Memory B cell (primary cell): ENCODE measurements at regions not wholly inside any gene's neighbourhood (a gene's known extent, or its start where the extent isn't known, plus 50 kb on each side); places are given as distances from the start of the nearest gene placed in this dataset.

Source experiments
- ATAC-seq: fragments of 150-1000 bp; cut with Tn5 transposase; 2 replicates; pipeline ENCODE4 v1.10.0; 2021; ENCODE audit warnings: low read depth, mild to moderate bottlenecking, moderate library complexity
- DNase-seq, 2 donors: peaks; one replicate each; pipeline ENCODE4 v3.0.0; 2022; ENCODE audit warnings: low spot score in 2 of 2
- H3K27ac Mint-ChIP-seq: one replicate; pipeline ENCODE4 v1.8.0; 2022; ENCODE audit warnings: mild to moderate bottlenecking, moderate library complexity, mixed read lengths
- H3K27me3 Mint-ChIP-seq: one replicate; pipeline ENCODE4 v1.8.0; 2022; ENCODE audit warnings: mixed read lengths
- H3K36me3 Mint-ChIP-seq: one replicate; pipeline ENCODE4 v1.8.0; 2022; ENCODE audit warnings: mild to moderate bottlenecking, mixed read lengths
- H3K4me1 Mint-ChIP-seq: one replicate; pipeline ENCODE4 v1.8.0; 2022; ENCODE audit warnings: mixed read lengths
- H3K4me3 Mint-ChIP-seq: one replicate; pipeline ENCODE4 v1.8.0; 2022; ENCODE audit warnings: mild to moderate bottlenecking, moderate library complexity, mixed read lengths
- H3K9me3 Mint-ChIP-seq: one replicate; pipeline ENCODE4 v1.8.0; 2022; ENCODE audit warnings: mixed read lengths

DNA sequence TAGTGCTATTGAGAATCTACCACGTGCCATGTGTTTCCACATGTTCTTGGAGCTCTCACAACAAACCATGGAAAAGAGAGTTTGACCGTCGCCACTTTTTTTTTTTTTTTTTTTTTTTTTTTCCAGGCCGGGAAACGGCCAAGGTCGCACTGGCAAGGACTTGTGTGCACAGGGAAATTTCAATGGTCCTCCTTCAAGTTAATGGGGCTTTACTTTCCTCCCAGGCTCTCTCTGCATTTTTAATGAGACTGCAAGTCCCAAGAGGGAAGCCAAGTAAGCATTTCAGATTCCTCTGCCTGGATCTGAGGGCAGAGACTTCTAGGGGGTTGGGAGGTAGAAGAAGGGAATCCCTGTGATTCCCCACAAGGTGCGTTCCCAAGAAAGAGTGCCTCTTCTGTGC, 94.7 kb upstream of the MPHOSPH6 start:
- Mint-ChIP-seq H3K36me3 (no peaks in the 10 kb centered on the region), H3K4me1 (peaks cover 2% of the 10 kb centered on the region), H3K27ac (no peak overlapping the region), H3K27me3 (peaks cover 2% of the 10 kb centered on the region), H3K4me3 (no peak overlapping the region), H3K9me3 (peaks cover 10% of the 10 kb centered on the region)
- ATAC-seq = no peak
- no peak for DNase-seq

DNA sequence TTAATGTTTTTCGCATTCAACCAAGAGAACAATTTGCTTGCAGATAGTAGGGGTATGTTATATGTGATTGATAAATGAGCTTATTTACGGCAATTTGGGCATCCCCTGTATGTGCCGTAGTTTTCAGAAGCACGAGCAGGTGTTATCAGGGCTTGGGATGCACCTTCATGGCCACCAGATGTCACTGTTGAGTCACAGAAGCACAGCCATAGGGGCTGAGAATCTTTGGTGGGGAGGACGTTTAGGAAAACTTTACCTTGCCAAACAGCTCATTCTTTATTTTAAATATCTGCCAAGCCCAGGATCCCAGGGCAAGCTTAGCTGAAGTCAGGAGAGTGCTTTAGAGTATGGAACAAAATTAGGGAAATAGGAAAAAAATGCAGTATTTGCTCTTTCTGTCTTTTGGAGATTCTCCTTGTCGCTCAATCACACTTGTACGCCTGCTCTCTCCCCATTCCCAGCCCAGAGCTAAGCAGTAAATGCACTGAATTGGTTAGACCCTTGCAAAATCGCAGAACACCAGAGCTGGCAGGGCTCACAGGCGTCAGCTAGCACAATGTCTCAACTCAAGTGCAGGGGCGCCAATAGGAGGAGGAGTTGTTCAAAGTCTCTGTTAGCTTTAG, 93.6 kb upstream of the MPHOSPH6 start:
- peak; percentile 68 for ATAC-seq
- no peak overlapping the region for H3K4me3 Mint-ChIP-seq
- H3K27ac Mint-ChIP-seq = no peak overlapping the region
- H3K9me3 Mint-ChIP-seq = peaks cover 11% of the 10 kb centered on the region
- peaks cover 2% of the 10 kb centered on the region for H3K27me3 Mint-ChIP-seq
- peak; percentile 46 to 56 for DNase-seq
- H3K4me1 Mint-ChIP-seq = peaks cover 2% of the 10 kb centered on the region
- H3K36me3 Mint-ChIP-seq = no peaks in the 10 kb centered on the region

DNA sequence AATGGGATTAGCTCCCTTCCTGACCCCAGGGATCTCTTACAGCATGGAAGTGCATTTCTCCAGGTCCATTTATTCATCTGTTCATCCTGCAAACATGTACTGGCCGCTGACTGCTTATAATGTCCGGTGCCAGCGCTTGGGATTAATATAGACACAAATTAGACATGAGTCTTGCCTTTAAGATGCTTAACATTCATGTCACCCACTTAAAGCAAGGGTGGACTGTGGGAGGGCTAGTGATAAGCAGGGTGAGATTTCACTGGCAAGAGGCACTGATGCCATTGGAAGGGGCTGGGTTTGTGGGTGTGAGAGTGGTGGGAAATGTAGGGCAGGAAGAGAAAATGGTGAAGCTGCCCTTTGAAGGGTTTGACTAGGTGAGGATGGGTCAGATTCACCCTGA, 92.2 kb upstream of the MPHOSPH6 start:
- ATAC-seq = no peak
- Mint-ChIP-seq H3K27ac (no peak overlapping the region), H3K27me3 (peaks cover 5% of the 10 kb centered on the region), H3K36me3 (no peaks in the 10 kb centered on the region), H3K9me3 (peaks cover 7% of the 10 kb centered on the region), H3K4me1 (no peaks in the 10 kb centered on the region), H3K4me3 (no peak overlapping the region)
- DNase-seq = no peak

DNA sequence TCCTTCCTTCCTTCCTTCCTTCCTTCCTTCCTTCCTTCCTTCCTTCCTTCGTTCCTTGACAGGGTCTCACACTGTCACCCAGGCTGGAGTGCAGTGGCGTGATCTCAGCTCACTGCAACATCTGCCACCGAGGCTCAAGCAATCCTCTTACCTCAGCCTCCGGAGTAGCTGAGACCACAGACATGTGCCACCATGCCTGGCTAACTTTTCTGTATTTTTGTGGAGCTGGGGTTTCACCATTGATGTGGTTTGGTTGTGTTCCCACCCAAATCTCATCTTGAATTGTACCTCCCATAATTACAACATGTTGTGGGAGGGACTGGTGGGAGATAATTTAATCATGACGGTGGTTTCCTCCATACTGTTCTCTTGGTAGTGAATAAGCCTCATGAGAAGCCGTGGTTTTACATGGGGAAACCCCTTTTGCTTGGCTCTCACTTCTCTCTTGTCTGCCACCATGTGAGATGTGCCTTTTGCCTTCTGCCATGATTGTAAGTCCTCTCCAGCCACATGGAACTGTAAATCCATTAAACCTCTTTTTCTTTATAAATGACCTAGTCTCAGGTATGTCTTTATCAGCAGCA, 90.3 kb upstream of the MPHOSPH6 start:
- H3K4me1 Mint-ChIP-seq = no peaks in the 10 kb centered on the region
- ATAC-seq (no peak), DNase-seq (no peak)
- H3K9me3 Mint-ChIP-seq = peaks cover 7% of the 10 kb centered on the region
- peaks cover 7% of the 10 kb centered on the region for H3K27me3 Mint-ChIP-seq
- H3K4me3 Mint-ChIP-seq = no peak overlapping the region
- H3K36me3 Mint-ChIP-seq = no peaks in the 10 kb centered on the region
- H3K27ac Mint-ChIP-seq = peak overlapping the region; percentile 62

DNA sequence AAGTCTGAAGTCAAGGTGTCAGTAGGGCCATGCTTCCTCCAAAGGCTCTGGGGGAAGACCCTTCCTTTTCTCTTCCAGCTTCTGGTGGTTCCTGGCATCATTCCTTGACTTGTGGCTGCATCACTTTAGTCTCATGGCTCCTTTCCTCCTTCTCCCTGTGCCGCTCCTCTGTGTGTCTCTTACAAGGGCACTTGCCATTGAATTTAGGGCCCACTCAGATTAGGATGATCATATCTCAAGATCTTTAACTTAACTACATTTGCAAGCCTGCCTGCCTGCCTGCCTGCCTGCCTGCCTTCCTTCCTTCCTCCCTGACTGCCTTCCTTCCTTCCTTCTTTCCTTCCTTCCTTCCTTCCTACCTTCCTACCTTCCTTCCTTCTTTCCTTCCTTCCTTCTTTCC, 89.7 kb upstream of the MPHOSPH6 start:
- peaks cover 8% of the 10 kb centered on the region for H3K27me3 Mint-ChIP-seq
- DNase-seq (no peak), ATAC-seq (no peak)
- no peak overlapping the region for H3K4me3 Mint-ChIP-seq
- no peaks in the 10 kb centered on the region for H3K36me3 Mint-ChIP-seq
- peak overlapping the region; percentile 62 for H3K27ac Mint-ChIP-seq
- H3K4me1 Mint-ChIP-seq = no peaks in the 10 kb centered on the region
- peaks cover 7% of the 10 kb centered on the region for H3K9me3 Mint-ChIP-seq

DNA sequence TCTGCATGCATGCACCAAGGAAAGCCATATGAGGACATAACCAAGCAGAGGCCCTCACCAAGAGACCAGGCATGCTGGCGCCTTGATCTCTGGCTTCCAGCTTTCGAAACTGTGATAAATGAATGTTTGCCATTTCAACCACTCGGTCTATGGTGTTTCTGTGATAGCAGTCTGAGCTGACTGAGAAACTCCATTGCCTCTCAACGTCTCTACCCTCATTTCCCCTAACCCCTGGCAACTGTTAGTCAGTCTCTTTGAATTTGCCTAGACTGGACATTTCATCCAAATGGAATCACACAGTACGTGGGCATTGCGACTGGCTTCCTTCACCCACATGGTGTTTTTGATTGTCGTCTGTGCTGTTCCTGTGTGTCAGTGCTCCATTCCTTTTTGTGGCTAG, 88.0 kb upstream of the MPHOSPH6 start:
- Mint-ChIP-seq H3K36me3 (no peaks in the 10 kb centered on the region), H3K27ac (no peak overlapping the region), H3K4me1 (no peaks in the 10 kb centered on the region), H3K27me3 (peaks cover 8% of the 10 kb centered on the region), H3K4me3 (no peak overlapping the region), H3K9me3 (peaks cover 7% of the 10 kb centered on the region)
- ATAC-seq (no peak), DNase-seq (no peak)

DNA sequence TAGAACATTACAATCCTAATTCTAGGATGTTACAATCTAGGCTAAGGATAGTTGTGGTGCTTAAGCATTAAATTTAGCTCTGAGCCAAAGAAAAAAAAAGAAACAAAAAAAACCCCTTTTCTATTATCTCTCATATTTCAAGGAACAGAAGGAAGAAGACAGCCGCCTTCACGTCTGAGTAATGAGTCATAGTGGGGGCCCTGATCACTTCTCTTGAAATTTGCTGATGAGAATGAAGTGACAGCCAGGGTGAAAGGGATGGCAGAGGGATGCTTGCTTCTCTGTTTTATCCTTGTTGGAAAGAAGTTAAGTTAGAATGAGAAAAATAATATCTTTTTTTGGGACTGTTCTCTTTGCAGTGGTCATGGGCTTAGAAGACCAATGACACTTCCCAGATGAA, 82.6 kb upstream of the MPHOSPH6 start:
- H3K36me3 Mint-ChIP-seq = no peaks in the 10 kb centered on the region
- no peak overlapping the region for H3K4me3 Mint-ChIP-seq
- DNase-seq = no peak
- H3K27ac Mint-ChIP-seq = no peak overlapping the region
- peaks cover 3% of the 10 kb centered on the region for H3K9me3 Mint-ChIP-seq
- H3K27me3 Mint-ChIP-seq = peaks cover 9% of the 10 kb centered on the region
- H3K4me1 Mint-ChIP-seq = no peaks in the 10 kb centered on the region
- ATAC-seq = no peak

DNA sequence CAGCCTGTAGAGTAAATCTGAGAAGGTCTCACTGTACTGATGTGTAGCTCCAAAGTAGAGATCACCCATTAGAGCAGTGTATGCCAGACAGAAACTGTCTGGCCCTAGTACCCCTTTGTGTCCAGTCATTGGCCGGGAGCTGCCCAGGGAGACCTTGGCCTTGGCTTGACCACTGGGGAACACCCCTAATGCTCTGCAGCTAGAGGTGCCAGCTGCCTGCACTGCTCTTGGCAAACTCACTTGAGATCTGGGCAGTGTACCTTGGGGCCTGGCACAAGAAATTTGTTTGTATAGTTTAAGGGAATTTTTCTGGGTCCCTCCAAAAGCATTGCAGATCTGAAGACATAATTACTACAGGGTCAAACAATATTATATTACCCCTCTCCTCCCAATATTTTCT, 78.7 kb upstream of the MPHOSPH6 start:
- Mint-ChIP-seq H3K4me1 (no peaks in the 10 kb centered on the region), H3K4me3 (no peak overlapping the region), H3K36me3 (no peaks in the 10 kb centered on the region), H3K27ac (no peak overlapping the region), H3K9me3 (peaks cover 10% of the 10 kb centered on the region), H3K27me3 (peaks cover 8% of the 10 kb centered on the region)
- DNase-seq (no peak), ATAC-seq (no peak)

DNA sequence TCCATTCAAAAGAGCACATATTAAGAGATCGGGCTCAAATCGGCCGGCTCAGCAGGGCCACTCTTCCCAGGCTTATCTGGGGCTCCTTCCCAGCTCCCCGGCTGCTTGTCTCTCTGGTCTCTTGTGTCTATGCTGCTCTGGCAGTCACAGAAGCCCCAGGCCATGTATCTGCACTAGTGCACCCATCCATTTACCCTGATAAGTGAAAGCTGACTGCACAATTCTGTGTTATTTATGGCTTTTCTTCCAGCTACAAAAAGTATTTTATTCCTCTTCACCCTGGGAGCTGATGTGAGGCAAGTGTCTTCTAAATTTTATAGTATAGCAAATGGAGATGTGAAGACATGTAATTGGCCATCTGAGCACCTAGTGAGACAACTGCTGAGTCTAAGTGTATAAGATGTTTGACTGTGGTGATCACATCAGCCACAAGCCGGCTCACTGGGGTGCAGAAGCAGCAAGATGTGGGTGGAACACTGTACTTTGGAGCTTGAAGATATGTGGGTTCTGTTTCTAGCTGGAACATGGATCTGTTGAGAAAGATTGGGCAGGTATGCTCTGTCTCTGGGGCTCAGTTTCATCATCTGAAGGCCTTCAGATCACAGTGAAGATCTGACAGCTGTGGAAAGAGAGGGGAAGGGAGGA, 78.1 kb upstream of the MPHOSPH6 start:
- Mint-ChIP-seq H3K9me3 (peaks cover 12% of the 10 kb centered on the region), H3K27me3 (peaks cover 9% of the 10 kb centered on the region), H3K4me3 (no peak overlapping the region), H3K27ac (no peak overlapping the region), H3K36me3 (no peaks in the 10 kb centered on the region), H3K4me1 (no peaks in the 10 kb centered on the region)
- DNase-seq (no peak), ATAC-seq (no peak)

DNA sequence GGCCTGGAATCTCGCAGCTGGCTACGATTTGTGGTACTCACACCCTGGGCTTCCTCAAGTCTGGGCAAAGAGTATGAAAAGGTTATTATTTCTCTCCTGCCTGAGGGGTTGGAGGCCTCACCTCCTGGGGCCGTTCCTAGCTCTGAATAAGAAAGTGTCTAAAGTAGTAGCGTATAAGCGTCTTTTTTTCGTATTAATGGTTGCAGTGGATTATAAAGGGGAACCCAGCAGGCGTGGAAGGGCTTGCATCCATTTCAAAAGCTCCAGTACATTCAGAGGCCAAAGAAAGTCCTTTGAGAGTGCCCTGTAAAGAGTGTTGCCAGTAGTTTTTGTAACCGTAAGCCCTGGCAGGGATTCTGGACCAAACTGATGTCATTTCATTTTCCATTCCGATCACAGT, 72.2 kb upstream of the MPHOSPH6 start:
- Mint-ChIP-seq H3K9me3 (peaks cover 12% of the 10 kb centered on the region), H3K4me3 (no peak overlapping the region), H3K4me1 (peaks cover 3% of the 10 kb centered on the region), H3K36me3 (no peaks in the 10 kb centered on the region), H3K27me3 (peaks cover 7% of the 10 kb centered on the region), H3K27ac (no peak overlapping the region)
- ATAC-seq (no peak), DNase-seq (no peak)

DNA sequence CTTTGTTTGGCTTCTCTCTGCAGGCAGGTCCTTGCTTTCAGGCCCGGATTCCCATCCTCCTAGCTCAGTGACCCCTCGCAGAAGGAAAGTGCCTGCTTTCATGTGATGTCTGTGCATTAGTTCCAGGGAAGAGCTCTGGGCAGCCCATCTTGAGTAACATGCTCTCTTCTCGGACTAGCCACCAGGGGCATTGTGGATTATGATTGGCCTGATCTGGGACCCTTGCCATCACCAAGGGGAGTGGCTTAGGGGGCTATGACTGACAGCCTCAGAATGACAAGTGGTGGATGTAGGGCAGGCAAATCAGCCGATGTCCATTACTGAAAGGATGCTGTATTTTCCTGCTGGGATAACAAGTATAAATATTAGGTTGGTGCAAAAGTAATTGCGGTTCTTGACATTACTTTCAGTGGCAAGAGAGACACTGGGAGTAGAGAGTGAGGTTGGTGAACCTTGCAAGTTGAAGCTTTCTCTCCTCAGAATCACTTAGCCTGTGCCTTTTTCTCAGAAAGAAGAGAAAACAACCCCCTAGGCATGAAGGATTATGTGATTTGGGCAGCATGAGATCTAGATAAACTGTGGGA, 71.5 kb upstream of the MPHOSPH6 start:
- Mint-ChIP-seq H3K27ac (no peak overlapping the region), H3K4me3 (no peak overlapping the region), H3K27me3 (peaks cover 7% of the 10 kb centered on the region), H3K9me3 (peaks cover 12% of the 10 kb centered on the region), H3K36me3 (no peaks in the 10 kb centered on the region), H3K4me1 (peaks cover 3% of the 10 kb centered on the region)
- ATAC-seq (no peak), DNase-seq (no peak)

DNA sequence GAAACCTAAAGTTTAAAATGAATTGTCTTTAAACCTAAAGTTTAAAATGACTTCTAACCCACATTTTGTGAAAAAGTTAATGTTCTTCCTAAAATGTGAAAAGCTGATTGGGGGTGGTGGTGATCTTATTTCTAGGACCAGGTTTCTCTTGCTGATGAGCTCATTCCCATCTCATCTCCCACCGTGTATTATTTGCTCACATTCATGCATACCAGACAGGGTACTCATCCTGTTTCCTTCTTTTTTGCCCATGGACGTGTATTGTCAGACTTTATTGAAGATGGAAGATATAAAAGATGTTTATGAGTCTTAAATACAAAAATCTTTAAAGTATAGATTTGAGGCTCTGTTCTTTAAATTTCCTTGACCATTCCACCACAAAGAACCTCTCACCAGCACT, 70.1 kb upstream of the MPHOSPH6 start:
- peaks cover 10% of the 10 kb centered on the region for H3K27me3 Mint-ChIP-seq
- H3K4me3 Mint-ChIP-seq = no peak overlapping the region
- no peaks in the 10 kb centered on the region for H3K36me3 Mint-ChIP-seq
- no peak for ATAC-seq
- H3K4me1 Mint-ChIP-seq = peaks cover 3% of the 10 kb centered on the region
- DNase-seq = no peak
- no peak overlapping the region for H3K27ac Mint-ChIP-seq
- H3K9me3 Mint-ChIP-seq = peaks cover 12% of the 10 kb centered on the region

DNA sequence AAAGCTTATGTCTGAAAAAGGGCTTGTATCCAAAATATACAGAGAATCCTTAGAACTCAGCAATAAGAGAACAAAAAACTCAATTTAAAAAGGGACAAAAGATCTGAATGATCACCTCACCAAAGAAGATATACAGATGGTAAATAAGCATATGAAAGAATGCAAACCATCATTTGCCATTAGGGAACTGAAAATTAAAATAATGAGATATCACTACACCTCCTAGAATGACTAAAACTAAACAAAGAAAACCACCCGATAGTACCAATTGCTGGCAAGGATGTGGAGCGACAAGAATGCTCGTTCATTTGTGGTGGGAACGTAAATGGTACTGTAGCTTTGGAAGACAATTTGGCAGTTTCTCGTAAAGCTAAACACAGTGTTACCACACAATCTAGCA, 66.9 kb upstream of the MPHOSPH6 start:
- Mint-ChIP-seq H3K9me3 (no peaks in the 10 kb centered on the region), H3K4me1 (peaks cover 3% of the 10 kb centered on the region), H3K36me3 (no peaks in the 10 kb centered on the region), H3K27me3 (peaks cover 10% of the 10 kb centered on the region), H3K4me3 (no peak overlapping the region), H3K27ac (no peak overlapping the region)
- ATAC-seq (no peak), DNase-seq (no peak)

DNA sequence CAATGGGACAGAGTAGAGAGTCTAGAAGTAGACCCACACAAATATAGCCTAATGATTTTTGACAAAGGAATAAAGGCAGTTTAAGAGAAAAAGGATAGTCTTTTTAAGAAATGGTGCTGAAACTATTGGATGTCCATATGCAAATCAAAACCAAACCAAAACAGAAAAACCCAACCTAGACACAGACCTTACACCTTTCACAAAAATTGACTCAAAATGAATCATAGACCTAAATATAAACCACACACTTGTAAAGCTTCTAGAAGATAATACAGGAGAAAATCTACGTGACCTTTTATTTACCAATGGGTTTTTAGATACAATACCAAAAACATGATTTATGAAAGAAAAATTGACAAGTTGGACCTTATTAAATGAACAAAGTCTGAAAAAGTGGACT, 66.4 kb upstream of the MPHOSPH6 start:
- peaks cover 10% of the 10 kb centered on the region for H3K27me3 Mint-ChIP-seq
- no peak for ATAC-seq

More for the DNA sequence above, 66.4 kb upstream of the MPHOSPH6 start:
- H3K4me3 Mint-ChIP-seq = no peak overlapping the region
- H3K27ac Mint-ChIP-seq = no peak overlapping the region
- H3K9me3 Mint-ChIP-seq = no peaks in the 10 kb centered on the region
- H3K36me3 Mint-ChIP-seq = no peaks in the 10 kb centered on the region
- no peak for DNase-seq
- peaks cover 3% of the 10 kb centered on the region for H3K4me1 Mint-ChIP-seq
